Upper lobe of right lung (tissue), 1 donor: ENCODE measurements at regions not wholly inside any gene's neighbourhood (a gene's known extent, or its start where the extent isn't known, plus 50 kb on each side); places are given as distances from the start of the nearest gene placed in this dataset.

Source experiments
- ATAC-seq: fragments of 200-7000 bp; cut with Tn5 transposase; one replicate; pipeline ENCODE4 v1.9.1; 2020; ENCODE audit warnings: mild to moderate bottlenecking, moderate library complexity
- DNase-seq: peaks from one replicate; pipeline ENCODE4 v3.0.0-alpha.2; 2020
- H3K27ac ChIP-seq: fragments of 200-600 bp; one replicate; pipeline ENCODE4 v1.8.0; 2022
- H3K27me3 ChIP-seq: fragments of 200-600 bp; one replicate; pipeline ENCODE4 v1.8.0; 2022; ENCODE audit warnings: mild to moderate bottlenecking
- H3K36me3 ChIP-seq: fragments of 200-600 bp; one replicate; pipeline ENCODE4 v1.8.0; 2022
- H3K4me1 ChIP-seq: fragments of 200-600 bp; one replicate; pipeline ENCODE4 v1.8.0; 2022
- H3K4me3 ChIP-seq: fragments of 200-600 bp; one replicate; pipeline ENCODE4 v1.8.0; 2022; ENCODE audit warnings: mild to moderate bottlenecking
- H3K9me3 ChIP-seq: fragments of 200-600 bp; one replicate; pipeline ENCODE4 v1.8.0; 2022
- CTCF ChIP-seq: fragments of 200-600 bp; IDR thresholded peaks from one replicate; pipeline ENCODE4 v1.8.0; 2022; ENCODE audit warnings: antibody characterized with exemption
- intact Hi-C: fragments of 100-400 bp; cut with DNase I; formaldehyde crosslinking; loops from one replicate; pipeline ENCODE4 v1.11.0; 2022
- donor health status: DM: no; HTN: yes; CAD: no; lungs with severe emphysema.

DNA sequence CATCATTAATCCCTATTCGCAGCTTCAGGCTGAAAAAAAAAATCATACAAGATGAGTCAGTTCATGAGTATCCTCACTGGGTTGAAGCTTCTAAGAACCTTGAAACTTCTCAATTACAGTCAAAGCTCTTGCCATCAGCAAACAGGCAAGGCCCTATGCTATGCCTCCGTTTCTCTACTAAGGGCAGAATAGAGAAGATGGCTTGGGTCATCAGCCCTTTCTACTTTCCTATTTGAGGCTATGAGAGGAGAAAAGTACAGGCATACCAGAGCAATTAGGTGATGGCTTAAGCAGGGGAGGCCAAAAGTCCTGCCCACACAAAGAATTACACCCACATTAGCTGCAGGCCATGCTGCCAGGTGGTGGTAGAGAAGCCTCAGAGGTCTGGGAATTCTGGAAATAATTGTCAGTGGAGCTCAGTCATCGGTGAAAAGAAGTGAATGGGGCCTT, 89.0 kb downstream of the MRPL46 start:
- no peaks in the 10 kb centered on the region for H3K9me3 ChIP-seq
- no peak for ATAC-seq
- no peak overlapping the region for H3K4me3 ChIP-seq
- no peak for DNase-seq
- H3K4me1 ChIP-seq, result no peaks in the 10 kb centered on the region
- peaks cover 4% of the 10 kb centered on the region for H3K27me3 ChIP-seq
- H3K36me3 ChIP-seq, result no peaks in the 10 kb centered on the region
- intact Hi-C loops, result no loop called here
- no peak for TF ChIP-seq CTCF
- no peak overlapping the region for H3K27ac ChIP-seq

DNA sequence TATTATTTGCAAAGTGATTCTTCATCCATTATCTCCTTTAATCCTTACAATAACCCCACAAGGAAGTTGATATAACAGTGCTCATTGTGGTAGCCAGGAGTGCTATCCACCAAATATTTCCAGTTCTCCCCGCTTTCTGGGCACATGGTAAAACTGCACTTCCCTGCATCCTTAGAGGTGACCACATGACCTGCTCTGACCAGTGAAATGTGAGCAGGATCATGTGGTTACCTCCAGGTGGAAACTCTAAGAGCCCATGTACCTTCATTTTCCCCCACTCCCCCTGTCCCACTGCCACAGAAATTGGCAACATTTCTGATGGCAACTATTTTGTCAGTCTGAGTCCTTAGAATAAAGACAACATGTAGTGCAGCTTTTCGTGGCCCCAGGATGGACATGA, 89.7 kb downstream of the MRPL46 start:
- intact Hi-C loops, result no loop called here
- Histone ChIP-seq H3K27ac (no peak overlapping the region), H3K9me3 (no peaks in the 10 kb centered on the region), H3K36me3 (no peaks in the 10 kb centered on the region), H3K4me1 (no peaks in the 10 kb centered on the region), H3K4me3 (no peak overlapping the region), H3K27me3 (no peaks in the 10 kb centered on the region)
- ATAC-seq (no peak), DNase-seq (no peak)
- TF ChIP-seq CTCF, result no peak

DNA sequence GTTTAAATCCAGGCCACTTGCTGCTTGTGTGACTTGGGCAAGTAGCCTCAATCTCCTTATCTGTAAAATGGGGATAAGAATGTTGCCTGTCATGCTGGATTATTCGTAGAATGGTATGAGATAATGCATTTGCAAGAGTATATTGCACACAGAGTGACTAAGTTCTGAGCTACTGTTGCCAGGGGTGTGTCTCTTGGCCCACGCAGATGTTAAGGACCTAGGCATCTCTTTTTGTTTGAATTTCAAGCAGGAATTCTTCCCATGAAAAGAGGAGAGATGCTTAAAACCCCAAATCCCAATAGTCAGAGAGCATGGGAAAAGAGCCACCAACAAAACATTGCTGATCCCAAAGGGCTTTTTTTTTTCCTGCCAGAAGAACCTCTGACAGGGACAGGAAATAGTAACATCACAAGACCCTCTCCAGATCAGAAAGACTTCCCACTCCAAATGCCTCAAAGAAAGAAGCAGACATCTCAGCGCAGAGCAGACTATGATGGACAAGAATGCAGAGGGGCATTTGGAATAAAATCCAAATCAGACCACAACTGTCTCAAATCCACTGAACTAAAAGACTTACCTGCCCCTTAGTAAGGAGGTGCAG, 90.5 kb downstream of the MRPL46 start:
- Histone ChIP-seq H3K27ac (no peak overlapping the region), H3K4me1 (no peaks in the 10 kb centered on the region), H3K36me3 (no peaks in the 10 kb centered on the region), H3K27me3 (no peaks in the 10 kb centered on the region), H3K9me3 (no peaks in the 10 kb centered on the region), H3K4me3 (no peak overlapping the region)
- TF ChIP-seq CTCF, result no peak
- DNase-seq (no peak), ATAC-seq (no peak)
- intact Hi-C loops, result no loop called here

GRCh38 chr15:88375234-88375927, 91.8 kb downstream of the MRPL46 start:
- TF ChIP-seq CTCF, result no peak
- intact Hi-C loops, result no loop called here
- H3K4me1 ChIP-seq, result no peaks in the 10 kb centered on the region
- no peak for DNase-seq
- no peaks in the 10 kb centered on the region for H3K27me3 ChIP-seq
- ATAC-seq, result no peak
- H3K27ac ChIP-seq, result no peak overlapping the region
- no peaks in the 10 kb centered on the region for H3K36me3 ChIP-seq
- H3K4me3 ChIP-seq, result no peak overlapping the region
- no peaks in the 10 kb centered on the region for H3K9me3 ChIP-seq

- DNase-seq (no peak), ATAC-seq (no peak)
- H3K27ac ChIP-seq, result no peak overlapping the region
- H3K9me3 ChIP-seq, result no peaks in the 10 kb centered on the region
- TF ChIP-seq CTCF, result no peak
- H3K4me3 ChIP-seq, result no peak overlapping the region
- no peaks in the 10 kb centered on the region for H3K4me1 ChIP-seq
- no peaks in the 10 kb centered on the region for H3K27me3 ChIP-seq
- intact Hi-C loops, result no loop called here
- no peaks in the 10 kb centered on the region for H3K36me3 ChIP-seq
Observed at GRCh38 chr15:88365124-88365523, 102.1 kb downstream of the MRPL46 start.
